Psoas muscle (tissue), 7 donors: ENCODE measurements at regions not wholly inside any gene's neighbourhood (a gene's known extent, or its start where the extent isn't known, plus 50 kb on each side); places are given as distances from the start of the nearest gene placed in this dataset.

Experiments used
- ATAC-seq, 4 donors: fragments of 200-7000 bp; cut with Tn5 transposase; one replicate each; pipeline ENCODE4 v1.9.1; 2020; ENCODE audit warnings: moderate library complexity in 3 of 4, mild to moderate bottlenecking in 2 of 4
- DNase-seq, 2 donors: peaks; one replicate each; pipeline ENCODE4 v3.0.0-alpha.2; 2020
- H3K27ac ChIP-seq: fragments of 200-600 bp; one replicate; pipeline ENCODE4 v1.8.0; 2022
- H3K27me3 ChIP-seq, 3 donors: fragments of 200-600 bp in 1 of 3; one replicate each; pipeline versions ENCODE4 v1.6.1 to v1.8.0; 2013 to 2022; ENCODE audit warnings: low read length in 2 of 3, mild to moderate bottlenecking in 2 of 3, moderate library complexity in 1 of 3; ENCODE audit not compliant: insufficient read depth in 3 of 3
- H3K36me3 ChIP-seq, 2 donors: fragments of 200-600 bp in 1 of 2; one replicate each; pipeline versions ENCODE4 v1.6.1 to v1.8.0; 2013 to 2022; ENCODE audit warnings: low read depth in 1 of 2, mild to moderate bottlenecking in 1 of 2, moderate library complexity in 1 of 2; ENCODE audit not compliant: insufficient read depth in 1 of 2
- H3K4me1 ChIP-seq: fragments of 200-600 bp; one replicate; pipeline ENCODE4 v1.8.0; 2022
- H3K4me3 ChIP-seq: fragments of 200-600 bp; one replicate; pipeline ENCODE4 v1.8.0; 2022; ENCODE audit warnings: mild to moderate bottlenecking
- H3K9me3 ChIP-seq: fragments of 200-600 bp; one replicate; pipeline ENCODE4 v1.8.0; 2022
- CTCF ChIP-seq: fragments of 200-600 bp; IDR thresholded peaks from one replicate; pipeline ENCODE4 v1.8.0; 2022; ENCODE audit warnings: antibody characterized with exemption
- WGBS, 3 donors: extraction: QIAGEN DNeasy Blood & Tissue Kit; methylation state at CpG; one replicate each; pipeline versions ENCODE4 v1.1.6 to v1.1.7; 2013; 5-methylcytosine and 5-hydroxymethylcytosine counted together
- intact Hi-C, 2 donors: fragments of 100-400 bp; cut with DNase I; formaldehyde crosslinking; loops; one replicate each; pipeline versions ENCODE4 v1.11.0 to v1.14.2; 2022
- donor health status: healthy with polysubstance abuse.
- donor health status: DM: no; HTN: no; CAD: no; lungs with moderate emphysema.
- donor health status: Bipolar disorder and iron deficiency.
- donor health status: healthy.
- donor health status: DM: yes; HTN: yes; CAD: no.
- donor health status: DM: no; HTN: no; CAD: no.
- donor health status: DM: yes; HTN: yes; CAD: no.

- no peak for ATAC-seq
- no peaks in the 10 kb centered on the region for H3K4me1 ChIP-seq
- TF ChIP-seq CTCF = no peak
- no peak for DNase-seq
- no peaks in the 10 kb centered on the region for H3K27me3 ChIP-seq
- intact Hi-C loops = no loop called here
- no peaks in the 10 kb centered on the region for H3K36me3 ChIP-seq
- peaks cover 8% of the 10 kb centered on the region for H3K9me3 ChIP-seq
- H3K4me3 ChIP-seq = no peak overlapping the region
- no peak overlapping the region for H3K27ac ChIP-seq
- 60 to 63% (median 63%) methylated on average over 6 of the region's 6 CpGs for WGBS, 3 donors
Measured at GRCh38 chr17:77666462-77666861, 292.0 kb upstream of the TNRC6C start.

GRCh38 chr17:77666881-77667395 lies 291.6 kb upstream of the TNRC6C start:
- WGBS, 3 donors = 47 to 63% (median 58%) methylated on average over 7 of the region's 7 CpGs
- no peaks in the 10 kb centered on the region for H3K27me3 ChIP-seq
- intact Hi-C loops = no loop called here
- H3K27ac ChIP-seq = no peak overlapping the region
- no peaks in the 10 kb centered on the region for H3K4me1 ChIP-seq
- TF ChIP-seq CTCF = no peak
- peaks cover 8% of the 10 kb centered on the region for H3K9me3 ChIP-seq
- ATAC-seq (no peak), DNase-seq (no peak)
- no peak overlapping the region for H3K4me3 ChIP-seq
- no peaks in the 10 kb centered on the region for H3K36me3 ChIP-seq

GRCh38 chr17:77667478-77667877 lies 291.0 kb upstream of the TNRC6C start:
- ATAC-seq = no peak
- Histone ChIP-seq H3K27me3 (no peaks in the 10 kb centered on the region), H3K9me3 (peaks cover 8% of the 10 kb centered on the region), H3K4me3 (no peak overlapping the region), H3K4me1 (no peaks in the 10 kb centered on the region), H3K27ac (no peak overlapping the region), H3K36me3 (no peaks in the 10 kb centered on the region)
- WGBS, 3 donors = 19 to 33% (median 31%) methylated on average over 1 of the region's 1 CpG
- intact Hi-C loops = no loop called here
- no peak for TF ChIP-seq CTCF
- no peak for DNase-seq

- no peak for ATAC-seq
- peaks cover 8% of the 10 kb centered on the region for H3K9me3 ChIP-seq
- WGBS, 3 donors = 57 to 89% (median 88%) methylated on average over 2 of the region's 2 CpGs
- H3K27me3 ChIP-seq = no peaks in the 10 kb centered on the region
- no peak for DNase-seq
- TF ChIP-seq CTCF = no peak
- H3K36me3 ChIP-seq = no peaks in the 10 kb centered on the region
- H3K4me1 ChIP-seq = no peaks in the 10 kb centered on the region
- H3K27ac ChIP-seq = no peak overlapping the region
- H3K4me3 ChIP-seq = no peak overlapping the region
- intact Hi-C loops = no loop called here
Measured at GRCh38 chr17:77668518-77668917, 290.0 kb upstream of the TNRC6C start.

DNA sequence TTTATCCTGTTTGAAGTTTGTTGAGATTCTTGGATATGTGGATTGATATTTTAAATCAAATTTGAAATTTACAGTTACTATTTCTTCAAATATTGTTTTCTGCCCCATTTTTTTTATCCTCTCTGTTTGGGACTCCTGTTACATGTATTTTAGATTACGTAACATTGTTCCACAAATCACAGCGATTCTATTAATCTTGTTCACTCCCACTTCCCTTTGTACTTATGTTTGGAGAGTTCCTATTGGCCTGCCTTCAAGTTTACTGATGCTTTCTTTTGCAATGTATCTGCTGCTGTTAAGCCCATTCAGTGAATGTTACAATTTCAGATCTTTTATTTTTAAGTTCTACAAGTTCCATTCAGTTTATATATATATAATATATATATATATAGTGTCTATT lies 288.3 kb upstream of the TNRC6C start:
- 91 to 96% (median 95%) methylated on average over 2 of the region's 2 CpGs for WGBS, 3 donors

More for the DNA sequence above, 288.3 kb upstream of the TNRC6C start:
- DNase-seq (no peak), ATAC-seq (no peak)
- Histone ChIP-seq H3K36me3 (no peaks in the 10 kb centered on the region), H3K9me3 (peaks cover 8% of the 10 kb centered on the region), H3K27me3 (peaks cover 0 to 3% (median 0%) of the 10 kb centered on the region in 3 donors), H3K27ac (no peak overlapping the region), H3K4me3 (no peak overlapping the region), H3K4me1 (no peaks in the 10 kb centered on the region)
- intact Hi-C loops = no loop called here
- no peak for TF ChIP-seq CTCF
